ENCODE measurements at regions not wholly inside any gene's neighbourhood (a gene's known extent, or its start where the extent isn't known, plus 50 kb on each side); places are given as distances from the start of the nearest gene placed in this dataset.

DNA sequence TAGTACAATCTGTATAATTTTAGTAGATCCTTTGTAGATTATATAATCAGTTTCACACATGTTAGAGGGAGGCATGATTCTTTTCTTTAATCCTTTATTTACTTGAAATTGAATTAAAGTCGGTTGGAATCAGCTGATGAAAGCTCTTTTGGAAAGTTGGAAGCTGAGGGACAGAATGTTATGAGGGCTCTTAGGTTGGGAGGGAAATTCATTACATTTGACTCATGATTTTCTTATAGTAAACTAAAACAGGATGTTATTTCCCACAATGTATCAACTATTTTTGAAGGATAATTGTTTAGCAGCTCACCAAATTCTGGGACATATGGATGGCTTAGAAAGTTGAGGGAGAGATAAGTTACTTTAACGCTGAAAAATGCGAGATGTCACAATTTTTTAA, 52.7 kb upstream of the TMEFF2 start:
- Histone ChIP-seq H3K27ac (ENCODE audit: low read length) (no peak overlapping the region), H3K27me3 (ENCODE audit: insufficient read depth, low read length) (no peaks in the 10 kb centered on the region), H3K9me3 (ENCODE audit: insufficient read depth, low read depth, low read length) (no peaks in the 10 kb centered on the region), H3K36me3 (ENCODE audit: insufficient read depth, low read depth, low read length) (no peaks in the 10 kb centered on the region), H3K4me3 (ENCODE audit: low read length) (no peak overlapping the region), H3K9ac (ENCODE audit: low read depth, low read length) (no peak overlapping the region), H3K4me1 (ENCODE audit: insufficient read depth, low read length) (no peaks in the 10 kb centered on the region)

DNA sequence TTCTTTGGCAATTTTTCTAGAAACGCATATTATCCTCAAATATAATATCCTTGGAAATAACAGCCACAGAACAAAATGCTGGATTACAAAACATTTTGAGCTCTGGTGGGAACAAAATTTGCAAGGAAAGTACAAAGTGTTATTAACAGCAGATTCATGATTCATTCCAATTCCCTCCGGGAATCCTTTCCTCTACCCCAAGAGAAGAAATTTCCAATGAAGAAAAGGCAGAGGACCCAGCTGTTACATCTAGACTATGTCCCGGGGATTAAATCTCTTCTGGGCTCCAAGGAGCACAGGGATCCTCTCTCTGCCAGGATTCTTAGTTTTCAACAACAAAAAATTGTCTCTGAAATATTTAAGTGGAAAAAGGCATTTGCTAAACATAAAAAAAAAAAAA, 51.6 kb upstream of the TMEFF2 start:
- H3K4me3 ChIP-seq (ENCODE audit: low read length), result no peak overlapping the region
- no peak overlapping the region for H3K9ac ChIP-seq (ENCODE audit: low read depth, low read length)
- no peaks in the 10 kb centered on the region for H3K4me1 ChIP-seq (ENCODE audit: insufficient read depth, low read length)
- H3K9me3 ChIP-seq (ENCODE audit: insufficient read depth, low read depth, low read length), result no peaks in the 10 kb centered on the region
- no peak overlapping the region for H3K27ac ChIP-seq (ENCODE audit: low read length)
- no peaks in the 10 kb centered on the region for H3K27me3 ChIP-seq (ENCODE audit: insufficient read depth, low read length)
- no peaks in the 10 kb centered on the region for H3K36me3 ChIP-seq (ENCODE audit: insufficient read depth, low read depth, low read length)

DNA sequence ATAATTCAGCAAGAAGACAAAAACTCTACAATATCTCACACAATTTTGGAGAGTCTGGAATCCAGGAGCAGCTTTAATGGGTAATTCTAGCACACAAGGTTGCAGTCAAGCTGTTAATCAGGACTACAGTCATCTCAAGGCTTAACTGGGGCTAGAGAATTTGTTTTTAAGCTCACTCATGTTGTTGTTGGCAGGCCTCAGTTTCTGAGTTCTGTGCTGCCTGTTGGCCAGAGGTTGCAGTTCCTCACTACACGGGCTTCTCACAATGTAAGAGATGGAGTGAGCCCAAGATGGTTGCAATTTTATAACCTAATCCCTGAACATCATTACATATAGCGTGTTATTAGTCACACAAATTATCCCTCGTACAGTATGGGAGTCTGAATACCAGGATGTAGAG, 50.6 kb upstream of the TMEFF2 start:
- H3K27ac ChIP-seq (ENCODE audit: low read length), result no peak overlapping the region
- no peaks in the 10 kb centered on the region for H3K36me3 ChIP-seq (ENCODE audit: insufficient read depth, low read depth, low read length)
- no peaks in the 10 kb centered on the region for H3K4me1 ChIP-seq (ENCODE audit: insufficient read depth, low read length)
- no peak overlapping the region for H3K9ac ChIP-seq (ENCODE audit: low read depth, low read length)
- H3K4me3 ChIP-seq (ENCODE audit: low read length), result no peak overlapping the region
- no peaks in the 10 kb centered on the region for H3K27me3 ChIP-seq (ENCODE audit: insufficient read depth, low read length)
- no peaks in the 10 kb centered on the region for H3K9me3 ChIP-seq (ENCODE audit: insufficient read depth, low read depth, low read length)

Data from iPS-20b (cell line).